ENCODE measurements at regions not wholly inside any gene's neighbourhood (a gene's known extent, or its start where the extent isn't known, plus 50 kb on each side); places are given as distances from the start of the nearest gene placed in this dataset.

- in situ Hi-C loops (cut with MboI; ENCODE audit: low sequenced_read_pairs): no loop called here
Measured at GRCh38 chr5:117982691-117983090, 1005.7 kb downstream of the DTWD2 start.

- in situ Hi-C loops (cut with MboI; ENCODE audit: low sequenced_read_pairs): no loop called here
Measured at GRCh38 chr5:117973785-117974184, 1014.6 kb downstream of the DTWD2 start.

- in situ Hi-C loops (cut with MboI; ENCODE audit: low sequenced_read_pairs): no loop called here
Measured at GRCh38 chr5:117955831-117956230, 1032.5 kb downstream of the DTWD2 start.

- in situ Hi-C loops (cut with MboI; ENCODE audit: low sequenced_read_pairs): no loop called here
Measured at GRCh38 chr5:117954331-117954730, 1034.0 kb downstream of the DTWD2 start.

GRCh38 chr5:117953272-117953671 lies 1035.1 kb downstream of the DTWD2 start:
- in situ Hi-C loops (cut with MboI; ENCODE audit: low sequenced_read_pairs): no loop called here

- in situ Hi-C loops (cut with MboI; ENCODE audit: low sequenced_read_pairs): no loop called here
Measured at GRCh38 chr5:117947836-117948235, 1040.5 kb downstream of the DTWD2 start.

GRCh38 chr5:117947121-117947520 lies 1041.2 kb downstream of the DTWD2 start:
- in situ Hi-C loops (cut with MboI; ENCODE audit: low sequenced_read_pairs): no loop called here

- in situ Hi-C loops (cut with MboI; ENCODE audit: low sequenced_read_pairs): no loop called here
Measured at GRCh38 chr5:117945258-117945657, 1043.1 kb downstream of the DTWD2 start.

- in situ Hi-C loops (cut with MboI; ENCODE audit: low sequenced_read_pairs): no loop called here
Measured at GRCh38 chr5:117943541-117943940, 1044.8 kb downstream of the DTWD2 start.

- in situ Hi-C loops (cut with MboI; ENCODE audit: low sequenced_read_pairs): no loop called here
Measured at GRCh38 chr5:117942861-117943519, 1045.4 kb downstream of the DTWD2 start.

GRCh38 chr5:117893211-117893610 lies 1095.1 kb downstream of the DTWD2 start:
- in situ Hi-C loops (cut with MboI; ENCODE audit: low sequenced_read_pairs): no loop called here

- in situ Hi-C loops (cut with MboI; ENCODE audit: low sequenced_read_pairs): no loop called here
Measured at GRCh38 chr5:117892360-117892759, 1096.0 kb downstream of the DTWD2 start.

- in situ Hi-C loops (cut with MboI; ENCODE audit: low sequenced_read_pairs): no loop called here
Measured at GRCh38 chr5:117889596-117889995, 1098.8 kb downstream of the DTWD2 start.

GRCh38 chr5:117888688-117889087 lies 1099.7 kb downstream of the DTWD2 start:
- in situ Hi-C loops (cut with MboI; ENCODE audit: low sequenced_read_pairs): no loop called here

GRCh38 chr5:117881426-117882230 lies 1106.7 kb downstream of the DTWD2 start:
- in situ Hi-C loops (cut with MboI; ENCODE audit: low sequenced_read_pairs): no loop called here

- in situ Hi-C loops (cut with MboI; ENCODE audit: low sequenced_read_pairs): no loop called here
Measured at GRCh38 chr5:117880932-117881331, 1107.4 kb downstream of the DTWD2 start.

- in situ Hi-C loops (cut with MboI; ENCODE audit: low sequenced_read_pairs): no loop called here
Measured at GRCh38 chr5:117877731-117878130, 1110.6 kb downstream of the DTWD2 start.

GRCh38 chr5:117872798-117873368 lies 1115.5 kb downstream of the DTWD2 start:
- in situ Hi-C loops (cut with MboI; ENCODE audit: low sequenced_read_pairs): no loop called here

- in situ Hi-C loops (cut with MboI; ENCODE audit: low sequenced_read_pairs): no loop called here
Measured at GRCh38 chr5:117869596-117869995, 1118.8 kb downstream of the DTWD2 start.

- in situ Hi-C loops (cut with MboI; ENCODE audit: low sequenced_read_pairs): no loop called here
Measured at GRCh38 chr5:117863586-117864296, 1124.6 kb downstream of the DTWD2 start.

GRCh38 chr5:117860550-117860949 lies 1127.8 kb downstream of the DTWD2 start:
- in situ Hi-C loops (cut with MboI; ENCODE audit: low sequenced_read_pairs): no loop called here
